Activated T-helper 1 cell treated with Interleukin-2 at 50 U/mL for 16 hours (primary cell): ENCODE measurements at regions not wholly inside any gene's neighbourhood (a gene's known extent, or its start where the extent isn't known, plus 50 kb on each side); places are given as distances from the start of the nearest gene placed in this dataset.

ENCODE experiments used
- DNase-seq: peaks from one replicate; pipeline ENCODE4 v3.0.0-alpha.2; 2020; ENCODE audit warnings: low read depth

DNA sequence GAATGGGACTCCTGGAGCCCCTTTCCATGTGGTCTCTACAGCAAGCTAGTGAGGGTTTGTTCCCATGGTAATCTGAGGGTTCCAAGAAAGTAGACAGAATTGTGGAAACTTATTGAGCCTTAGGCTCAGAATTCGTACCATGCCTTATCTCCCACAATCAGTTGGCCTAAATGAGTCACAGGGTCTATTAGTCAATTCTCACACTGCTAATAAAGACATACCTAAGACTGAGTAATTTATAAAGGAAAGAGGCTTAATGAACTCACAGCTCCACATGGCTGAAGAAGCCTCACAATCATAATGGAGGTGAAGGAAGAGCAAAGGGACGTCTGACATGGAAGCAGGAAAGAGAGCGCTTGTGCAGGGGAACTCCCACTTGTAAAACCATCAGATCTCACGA is 106.6 kb upstream of the CXADR start:
- no peak for DNase-seq

DNA sequence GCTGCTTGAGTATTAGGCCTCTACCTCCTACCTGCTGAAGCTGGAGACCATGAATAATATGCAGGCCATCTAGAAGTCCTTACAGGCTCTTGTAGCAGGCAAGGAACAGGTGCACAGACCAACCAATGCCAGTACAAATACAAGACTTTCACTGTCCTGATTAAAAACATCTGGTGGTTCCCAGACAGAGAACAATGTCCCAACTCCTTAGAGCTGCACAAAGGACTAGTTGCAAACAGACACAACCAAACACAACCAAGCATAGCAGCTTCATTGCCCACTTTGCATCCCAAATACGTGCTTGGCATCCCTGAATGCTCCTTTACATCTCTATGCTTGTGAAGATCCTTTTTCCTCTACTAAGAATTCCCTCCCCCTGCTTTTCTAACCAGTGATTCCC is 98.1 kb upstream of the CXADR start:
- no peak for DNase-seq

GRCh38 chr21:17416139-17416538 is 96.7 kb upstream of the CXADR start:
- DNase-seq: no peak

DNA sequence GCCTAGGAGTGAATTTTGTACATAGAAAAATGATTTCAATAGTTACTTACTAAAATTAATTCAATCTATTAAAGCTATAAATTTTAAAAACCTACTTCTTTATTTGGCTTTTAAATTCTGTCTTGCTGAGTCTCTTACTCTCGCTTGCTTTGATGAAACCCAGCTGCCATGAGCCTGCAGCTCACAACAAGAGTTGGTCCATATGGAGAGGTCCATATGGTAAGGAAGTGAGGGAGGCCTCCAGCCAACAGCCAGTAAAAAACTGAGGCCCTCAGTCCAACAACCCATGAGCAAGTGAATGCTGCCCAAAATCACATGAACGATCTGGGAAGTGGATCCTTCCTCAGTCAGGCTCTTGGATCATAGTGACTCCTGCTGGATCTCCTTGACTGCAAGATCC is 89.9 kb upstream of the CXADR start:
- no peak for DNase-seq

- no peak for DNase-seq
These were observed 85.7 kb upstream of the CXADR start for GRCh38 chr21:17427157-17427556.

DNA sequence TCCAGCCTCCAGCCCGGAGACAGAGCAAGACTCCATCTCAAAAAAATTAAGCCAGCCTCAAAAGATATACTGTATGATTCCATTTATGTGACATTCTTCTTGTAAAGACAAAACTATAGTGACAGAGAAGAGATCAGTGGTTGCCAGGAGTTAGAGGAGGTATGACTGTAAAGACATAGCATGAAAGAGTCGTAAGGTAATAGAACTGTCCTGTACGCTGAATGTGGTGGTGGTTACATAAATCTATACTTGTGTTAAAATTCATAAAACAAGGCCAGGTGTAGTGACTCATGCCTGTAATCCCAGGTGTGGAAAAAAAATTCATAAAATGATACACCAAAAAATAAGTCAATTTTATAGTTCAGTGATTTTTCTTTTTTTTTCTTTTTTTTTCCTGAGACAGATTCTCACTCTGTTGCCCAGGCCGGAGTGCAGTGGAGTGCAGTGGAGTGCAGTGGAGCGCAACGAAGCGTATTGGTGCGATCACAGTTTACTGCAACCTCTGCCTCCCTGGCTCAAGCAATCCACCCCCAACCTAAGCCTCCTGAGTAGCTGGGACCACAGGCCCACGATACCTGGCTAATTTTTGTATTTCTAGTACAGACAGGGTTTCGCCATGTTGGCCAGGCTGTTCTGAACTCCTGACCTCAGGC is 84.9 kb upstream of the CXADR start:
- no peak for DNase-seq

DNA sequence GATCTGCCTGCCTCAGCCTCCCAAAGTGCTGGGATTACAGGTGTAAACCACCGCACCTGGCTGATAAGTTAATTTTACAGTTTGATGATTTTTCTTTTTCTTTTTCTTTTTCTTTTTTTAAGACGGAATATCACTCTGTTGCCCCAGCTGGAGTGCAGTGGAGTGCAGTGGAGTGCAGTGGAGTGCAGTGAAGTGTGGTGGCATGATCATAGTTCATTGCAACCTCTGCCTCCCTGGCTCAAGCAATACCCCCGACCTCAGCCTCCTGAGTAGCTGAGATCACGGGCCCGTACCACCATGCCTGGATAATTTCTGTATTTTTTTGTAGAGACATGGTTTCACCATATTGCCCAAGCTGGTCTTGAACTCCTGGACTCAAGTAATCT is 84.4 kb upstream of the CXADR start:
- DNase-seq: no peak

- DNase-seq: no peak
These were observed 83.9 kb upstream of the CXADR start for GRCh38 chr21:17428980-17429379.

DNA sequence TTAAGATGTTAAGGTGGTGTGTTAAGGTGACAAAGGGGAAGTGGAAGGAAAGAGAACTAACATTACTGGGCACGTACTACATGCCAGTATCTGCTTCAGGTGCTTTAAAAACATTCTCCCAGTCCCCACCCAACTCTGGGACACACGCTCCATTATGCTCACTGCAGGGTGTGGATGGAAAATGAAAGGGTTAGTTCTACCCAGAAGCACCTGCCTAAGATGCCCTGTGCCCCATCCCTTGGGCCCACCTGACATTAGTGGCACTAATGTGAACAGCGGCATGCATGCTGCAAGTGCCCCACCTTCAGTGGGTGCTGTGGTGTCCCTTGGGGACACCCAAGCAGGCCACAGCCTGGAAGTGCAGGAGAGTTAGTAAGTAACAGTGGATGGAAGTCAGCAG is 82.9 kb upstream of the CXADR start:
- DNase-seq: no peak

- no peak for DNase-seq
These were observed 80.1 kb upstream of the CXADR start for GRCh38 chr21:17432732-17433057.

DNA sequence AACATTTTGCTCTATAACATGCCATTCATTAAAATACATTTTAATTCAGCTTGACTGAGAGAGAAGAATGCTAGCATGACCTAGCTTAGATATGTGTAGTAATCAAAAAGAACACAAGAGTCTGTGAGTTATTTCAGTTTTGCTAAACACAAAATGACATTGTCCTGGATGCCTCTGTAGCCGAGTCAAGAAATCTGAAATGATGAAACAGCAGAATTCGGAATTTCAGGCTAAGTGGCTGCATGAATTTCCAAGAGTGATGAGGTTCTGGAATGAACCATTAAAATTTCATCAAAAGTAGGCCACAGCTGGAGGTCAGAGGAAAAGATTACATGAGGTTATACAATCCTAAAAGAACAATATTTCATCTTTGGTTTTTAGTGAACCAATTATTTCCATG is 79.1 kb upstream of the CXADR start:
- no peak for DNase-seq

DNA sequence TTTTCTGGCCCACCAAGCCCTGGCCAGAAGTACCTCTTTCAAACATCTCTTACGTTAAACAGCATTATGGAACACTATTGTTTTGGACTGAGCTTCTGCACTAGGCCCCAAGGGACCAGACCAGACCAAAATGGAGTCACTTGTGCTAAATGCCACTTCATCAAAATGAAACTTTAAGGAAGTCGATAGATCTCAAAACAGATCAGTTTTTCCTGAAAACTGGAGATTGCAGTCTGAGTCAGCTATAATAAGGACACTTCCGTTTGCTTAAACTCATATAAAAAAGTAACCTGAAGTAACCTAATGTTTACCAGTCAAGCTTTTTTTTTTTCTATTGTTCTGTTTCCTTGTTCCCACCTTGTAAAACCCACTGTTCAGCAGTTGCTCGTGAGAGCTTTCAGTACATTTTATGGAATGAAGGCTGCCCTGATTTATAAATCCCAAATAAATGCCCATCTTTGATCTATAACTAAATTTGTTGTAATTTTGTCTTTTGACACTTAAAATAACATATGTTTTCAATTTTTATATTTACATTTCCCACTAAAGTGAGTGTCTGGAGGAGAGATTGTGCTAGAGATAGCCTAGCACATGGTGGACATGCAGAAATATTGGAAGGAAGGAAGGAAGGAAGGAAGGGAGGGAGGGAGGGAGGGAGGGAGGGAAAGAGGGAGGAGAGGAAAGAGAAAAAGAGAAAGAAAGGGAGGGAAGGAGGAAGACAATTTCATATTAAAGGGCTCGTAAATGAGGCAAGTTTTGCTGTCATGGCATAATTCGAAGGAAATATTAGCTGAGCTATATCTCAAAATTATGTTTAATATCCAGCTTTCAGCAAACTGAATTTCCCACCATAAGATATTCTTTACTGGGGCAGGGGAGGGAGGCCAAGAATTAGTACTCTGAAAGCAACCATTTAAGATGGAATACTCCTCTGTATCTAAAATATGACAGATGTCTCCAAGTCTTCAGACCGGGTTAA is 77.0 kb upstream of the CXADR start:
- no peak for DNase-seq

- DNase-seq: no peak
These were observed 76.2 kb upstream of the CXADR start for GRCh38 chr21:17436626-17437111.

GRCh38 chr21:17438635-17439034 is 74.2 kb upstream of the CXADR start:
- no peak for DNase-seq

DNA sequence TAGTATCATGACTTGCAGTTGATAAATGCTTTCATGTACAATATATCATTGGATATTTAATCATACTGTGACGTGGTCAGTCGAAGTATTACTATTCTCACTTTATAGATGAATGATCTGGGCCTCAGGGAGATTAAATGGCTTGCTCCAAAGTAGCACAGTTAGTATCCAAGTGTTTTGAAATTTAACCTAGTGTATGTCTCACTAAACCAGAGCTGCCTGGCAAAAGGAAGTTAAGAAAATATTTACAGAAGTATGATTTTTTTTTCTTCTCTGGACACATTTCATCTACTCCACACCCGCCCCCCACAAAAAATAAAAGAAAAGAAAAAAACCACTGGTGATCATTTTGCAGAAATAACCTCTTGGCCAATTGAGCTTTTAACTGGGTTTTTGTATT is 71.9 kb upstream of the CXADR start:
- DNase-seq: no peak

- no peak for DNase-seq
These were observed 71.5 kb upstream of the CXADR start for GRCh38 chr21:17441370-17441769.

- DNase-seq: no peak
These were observed 70.7 kb upstream of the CXADR start for GRCh38 chr21:17442165-17442564.

- no peak for DNase-seq
These were observed 68.0 kb upstream of the CXADR start for GRCh38 chr21:17444828-17445227.

DNA sequence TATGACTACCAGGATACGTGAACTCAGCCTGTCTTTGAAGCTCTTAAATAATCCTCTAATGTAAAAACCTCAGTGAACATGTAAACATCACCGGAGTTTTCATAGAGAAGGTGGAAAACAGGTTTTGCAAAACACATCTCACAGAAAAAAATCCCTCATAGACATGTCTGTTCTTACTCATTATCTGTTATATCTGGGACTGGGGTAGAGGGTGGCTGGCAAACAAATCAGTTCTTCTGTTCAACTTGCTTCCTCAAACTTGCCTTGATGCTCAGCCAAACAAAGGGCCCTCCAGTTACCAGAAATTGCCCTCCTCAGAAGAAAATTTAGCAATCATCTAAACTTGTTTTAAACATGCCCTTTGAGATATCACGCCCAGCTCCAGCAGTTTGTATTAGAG is 66.1 kb upstream of the CXADR start:
- no peak for DNase-seq

- DNase-seq: no peak
These were observed 63.1 kb upstream of the CXADR start for GRCh38 chr21:17449701-17450100.

GRCh38 chr21:17451364-17451891 is 61.4 kb upstream of the CXADR start:
- no peak for DNase-seq

- DNase-seq: no peak
These were observed 58.4 kb upstream of the CXADR start for GRCh38 chr21:17454315-17455027.

GRCh38 chr21:17455028-17455353 is 57.9 kb upstream of the CXADR start:
- DNase-seq: no peak
